HG03175 (cell line): ENCODE measurements at regions not wholly inside any gene's neighbourhood (a gene's known extent, or its start where the extent isn't known, plus 50 kb on each side); places are given as distances from the start of the nearest gene placed in this dataset.
"Not testable (repeated sequence)": the region's sequence is repeated elsewhere in the genome, so short reads cannot be mapped to it uniquely, and the experiment has no call there.

ENCODE experiments used
- ATAC-seq: cut with Tn5 transposase; IDR thresholded peaks from one replicate; pipeline ENCODE4 v1.9.1; 2021; ENCODE audit warnings: mild to moderate bottlenecking, moderate library complexity; ENCODE audit not compliant: unreplicated experiment

DNA sequence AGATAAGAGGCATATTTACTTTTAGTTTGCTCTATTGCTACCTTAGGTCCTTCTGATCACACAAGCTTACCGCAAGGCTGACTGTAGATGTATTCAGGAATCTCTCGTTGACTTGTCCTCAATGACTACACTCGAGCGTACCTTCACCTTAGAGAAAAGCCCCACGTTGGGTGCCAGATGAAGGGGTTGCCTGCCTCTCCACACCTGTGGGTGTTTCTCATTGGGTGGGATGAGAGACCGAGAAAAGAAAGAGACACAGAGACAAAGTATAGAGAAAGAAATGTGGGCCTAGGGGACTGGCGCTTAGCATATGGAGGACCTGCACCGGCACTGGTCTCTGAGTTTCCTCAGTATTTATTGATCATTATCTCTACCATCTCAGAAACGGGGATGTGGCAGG lies 51.8 kb downstream of the ASCL4 start:
- ATAC-seq = no peak

DNA sequence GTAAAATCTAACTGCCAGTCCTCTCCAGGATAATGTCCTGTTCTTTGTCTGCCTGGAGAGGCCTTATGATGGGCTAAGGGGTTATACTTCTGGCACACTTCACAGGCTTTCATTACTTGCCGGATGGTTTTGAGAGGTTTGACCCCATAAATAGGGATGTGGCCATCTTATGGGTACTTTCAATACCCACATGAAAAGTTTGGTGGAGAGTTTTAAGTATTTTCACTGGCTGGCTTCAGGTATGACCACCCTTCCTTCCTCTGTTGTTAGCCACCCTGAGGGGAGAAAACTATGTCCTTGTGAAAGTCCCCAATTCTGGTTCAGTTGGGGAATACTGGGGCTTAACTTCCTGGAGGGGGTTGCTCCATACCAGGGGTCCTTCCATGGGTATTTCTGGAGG lies 54.8 kb downstream of the ASCL4 start:
- ATAC-seq = no peak

DNA sequence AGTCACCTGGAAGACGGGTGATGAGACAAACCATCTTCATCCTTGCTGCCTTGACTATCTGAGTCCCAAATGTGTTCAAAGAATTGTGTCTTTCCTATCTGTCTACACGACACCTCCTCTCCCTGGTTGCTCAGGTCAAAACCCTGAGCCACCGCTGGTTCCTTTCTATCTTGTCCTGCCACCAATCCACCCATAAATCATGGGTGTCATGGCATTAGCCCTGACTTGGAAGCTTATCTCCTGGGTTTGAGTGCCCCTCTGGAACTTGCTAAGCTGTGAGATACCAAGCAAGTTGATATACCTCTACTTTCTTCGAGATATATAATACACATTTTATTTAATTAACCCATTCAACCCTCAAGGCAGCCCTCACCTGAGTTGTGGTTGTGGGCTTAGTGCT lies 57.9 kb downstream of the ASCL4 start:
- no peak for ATAC-seq

DNA sequence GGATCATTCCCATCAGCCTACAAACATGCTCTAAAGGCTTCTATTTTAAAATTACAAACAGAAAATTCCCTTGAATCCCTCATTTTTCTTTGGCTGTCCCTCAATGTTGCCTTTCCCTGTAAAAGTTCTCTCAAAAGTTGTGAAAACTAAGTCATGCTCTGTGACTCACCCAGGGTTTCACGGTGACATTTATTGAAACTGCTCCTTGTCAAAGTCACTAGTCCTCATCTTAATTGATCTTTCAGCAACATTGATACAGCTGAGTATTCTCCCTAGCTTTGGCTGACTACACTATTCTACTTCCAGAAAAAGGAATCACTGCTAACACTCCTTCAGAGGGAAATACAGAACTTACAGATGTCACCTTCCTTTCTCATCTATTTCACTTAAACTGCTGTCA lies 65.7 kb downstream of the ASCL4 start:
- ATAC-seq = no peak

DNA sequence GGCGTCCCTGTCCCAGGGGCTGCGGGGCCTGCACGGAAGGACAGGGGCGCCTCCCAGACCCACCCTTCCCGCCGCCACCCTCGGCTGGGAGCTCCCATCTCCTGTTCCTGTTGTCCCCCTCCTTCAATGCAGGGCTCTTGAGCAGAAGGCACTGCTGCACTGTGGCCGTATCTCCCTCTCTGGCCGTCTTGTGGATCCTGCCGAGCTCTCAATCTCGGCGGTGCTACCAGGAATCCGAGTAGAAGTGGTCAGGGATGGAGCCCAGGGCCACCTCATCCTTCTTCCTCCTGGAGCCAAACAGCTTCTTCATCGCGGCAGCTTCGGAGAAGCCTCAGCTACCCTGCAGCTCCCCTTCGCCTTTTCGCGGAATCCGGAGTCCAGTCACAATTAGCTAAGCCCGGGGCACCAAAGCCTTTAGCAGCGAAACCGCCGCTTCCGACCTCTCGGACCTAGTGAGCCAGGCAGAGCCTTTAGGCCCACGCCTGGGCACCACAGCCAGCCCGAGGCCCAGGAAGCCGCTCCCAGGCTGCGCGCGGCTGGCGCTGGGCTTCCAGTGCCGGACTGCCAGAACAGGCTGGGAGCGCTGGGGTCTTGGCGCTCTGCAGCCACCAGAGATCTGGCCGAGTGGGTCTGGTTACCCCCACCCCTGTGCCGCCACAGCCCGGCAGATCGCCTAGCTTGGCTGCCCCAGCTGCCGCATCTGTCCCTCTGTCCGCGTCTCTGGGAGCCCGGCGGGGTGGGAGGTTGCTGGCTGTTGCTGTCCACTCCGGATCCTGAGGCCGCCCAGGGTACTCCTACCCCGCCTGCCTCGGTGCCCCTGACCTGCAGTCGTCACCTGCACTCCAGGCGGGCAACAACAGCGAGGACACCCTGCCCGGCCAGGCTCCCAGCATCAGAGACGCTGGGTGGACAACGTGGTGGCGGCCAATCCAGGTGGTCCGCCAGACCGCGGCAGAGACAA lies 69.1 kb downstream of the ASCL4 start:
- ATAC-seq = no peak

GRCh38 chr12:107844312-107844921 lies 69.9 kb downstream of the ASCL4 start:
- no peak for ATAC-seq

DNA sequence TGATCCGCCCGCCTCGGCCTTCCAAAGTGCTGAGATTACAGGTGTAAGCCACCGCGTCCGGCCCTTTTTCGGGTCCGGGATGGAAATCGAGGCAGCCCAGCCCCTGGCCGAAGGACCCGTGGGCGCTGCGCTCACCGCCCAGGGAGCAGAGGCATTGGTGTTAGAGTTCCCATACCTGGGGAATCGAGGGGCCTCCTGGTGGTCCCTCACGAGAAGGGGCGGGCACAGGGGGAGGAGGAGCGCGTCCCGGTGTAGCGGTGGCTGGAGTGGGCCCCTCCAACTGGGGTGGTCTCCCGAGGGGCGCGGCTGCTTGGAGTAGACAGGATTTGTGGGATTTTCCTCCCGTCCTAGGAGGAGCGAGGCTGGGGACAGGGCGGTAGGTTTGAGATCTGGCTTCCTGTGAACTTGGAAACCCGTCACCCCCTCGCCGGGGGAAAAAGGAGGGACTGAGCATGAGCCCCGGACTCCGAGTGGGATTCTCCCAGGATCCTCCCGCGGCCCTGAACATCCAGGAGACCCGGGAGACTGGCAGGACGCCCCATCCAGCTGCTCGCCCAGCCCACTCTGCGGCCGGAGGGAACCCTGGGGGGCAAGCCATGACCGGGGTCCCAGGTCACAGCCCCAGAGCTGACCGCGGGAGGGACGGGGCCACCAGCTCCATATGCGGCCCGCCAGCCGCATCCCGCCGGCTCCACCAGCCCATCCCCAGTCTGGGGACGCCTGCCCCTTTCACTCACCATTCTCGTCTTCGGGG lies 70.9 kb downstream of the ASCL4 start:
- ATAC-seq = no peak

DNA sequence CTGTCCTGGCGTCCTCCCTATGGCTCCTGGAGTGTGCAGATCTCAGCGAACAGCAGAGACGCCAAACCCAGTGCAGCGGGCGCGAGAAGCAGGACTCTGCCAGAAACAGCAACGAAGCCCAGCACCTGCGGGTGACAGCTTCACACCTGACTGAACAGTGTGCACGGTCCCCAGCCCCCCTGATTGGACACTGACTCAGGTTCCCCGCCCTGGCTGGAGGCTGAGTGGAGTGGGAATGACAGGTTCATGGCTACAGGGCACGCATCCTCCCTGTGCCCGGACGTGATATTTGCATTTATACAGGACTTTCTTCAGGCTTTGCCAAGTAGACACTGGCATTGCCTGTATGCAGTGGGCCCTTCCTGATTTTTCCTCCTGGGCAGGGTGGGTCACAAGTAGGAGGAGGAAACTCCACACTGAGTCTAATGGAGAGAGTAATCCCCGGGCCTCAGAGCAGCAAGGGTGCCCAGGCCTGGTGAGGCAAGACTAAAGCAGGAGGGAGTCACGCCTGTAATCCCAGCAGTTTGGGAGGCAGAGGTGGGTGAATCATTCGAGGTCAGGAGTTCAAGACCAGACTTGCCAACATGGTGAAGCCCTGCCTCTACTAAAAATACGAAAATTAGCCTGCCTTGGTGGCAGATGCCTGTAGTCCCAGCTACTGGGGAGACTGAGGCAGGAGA lies 71.6 kb downstream of the ASCL4 start:
- no peak for ATAC-seq

- ATAC-seq = no peak
Observed at GRCh38 chr12:107847430-107847829, 72.9 kb downstream of the ASCL4 start.

- no peak for ATAC-seq
Observed at GRCh38 chr12:107847830-107848229, 73.3 kb downstream of the ASCL4 start.

DNA sequence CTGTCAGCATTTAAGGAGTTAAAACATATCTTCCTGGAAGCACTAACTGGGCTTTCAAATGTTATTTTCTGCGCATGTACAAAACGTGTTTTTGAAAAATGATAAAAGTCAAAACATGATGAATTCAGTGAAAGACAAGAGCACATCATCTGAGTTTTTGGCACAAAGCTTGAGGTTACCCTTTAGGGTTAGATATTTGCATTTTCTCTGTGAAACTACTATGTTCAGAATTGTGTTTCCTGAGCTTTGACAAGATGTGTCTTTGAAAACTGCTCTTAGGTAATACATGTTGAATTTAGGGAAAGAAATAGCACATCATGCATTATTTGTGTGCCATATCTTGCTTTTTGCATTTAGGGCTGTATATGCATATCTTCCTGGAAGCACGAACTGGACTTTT lies 79.0 kb downstream of the ASCL4 start:
- ATAC-seq = no peak

GRCh38 chr12:107855471-107855870 lies 81.0 kb downstream of the ASCL4 start:
- ATAC-seq = no peak

DNA sequence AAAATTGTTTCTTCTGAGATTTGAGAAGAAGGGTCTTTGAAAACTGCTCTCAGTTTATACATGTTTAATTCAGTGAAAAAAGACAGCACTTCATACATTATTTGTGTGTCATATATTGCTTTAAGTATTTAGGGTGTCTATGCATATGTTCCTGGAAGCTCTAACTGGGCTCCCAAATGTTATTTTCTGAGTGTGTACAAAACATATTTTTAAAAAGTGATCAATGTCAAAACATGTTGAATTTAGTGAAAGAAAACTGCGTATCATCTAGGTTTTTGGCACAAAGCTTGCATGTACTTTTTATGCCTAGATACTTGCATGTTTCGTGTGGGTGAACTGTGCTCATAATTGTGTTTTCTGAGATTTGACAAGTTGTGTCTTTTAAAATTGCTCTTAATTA lies 81.6 kb downstream of the ASCL4 start:
- no peak for ATAC-seq

- no peak for ATAC-seq
Observed at GRCh38 chr12:107857191-107857590, 82.7 kb downstream of the ASCL4 start.

DNA sequence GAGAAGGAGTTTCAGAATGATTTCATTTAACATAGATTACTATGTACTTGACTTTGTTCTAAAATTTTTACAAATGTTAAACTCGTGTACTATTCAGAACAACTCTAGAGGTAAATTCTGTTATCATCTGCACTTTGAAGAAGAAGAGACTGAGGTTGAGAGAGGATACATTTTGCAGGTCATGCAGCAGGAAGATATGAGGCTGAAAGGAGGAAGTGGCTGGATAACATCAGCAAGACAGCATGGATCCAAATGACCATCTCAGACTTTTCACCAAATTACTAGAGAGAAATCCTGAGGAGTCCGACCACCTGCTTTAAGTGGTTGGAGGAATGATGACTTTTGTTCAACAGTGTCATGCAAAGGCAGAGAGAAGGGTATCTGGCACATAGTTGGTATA lies 84.9 kb downstream of the ASCL4 start:
- no peak for ATAC-seq

- ATAC-seq = no peak
Observed at GRCh38 chr12:107864235-107864634, 89.7 kb downstream of the ASCL4 start.

DNA sequence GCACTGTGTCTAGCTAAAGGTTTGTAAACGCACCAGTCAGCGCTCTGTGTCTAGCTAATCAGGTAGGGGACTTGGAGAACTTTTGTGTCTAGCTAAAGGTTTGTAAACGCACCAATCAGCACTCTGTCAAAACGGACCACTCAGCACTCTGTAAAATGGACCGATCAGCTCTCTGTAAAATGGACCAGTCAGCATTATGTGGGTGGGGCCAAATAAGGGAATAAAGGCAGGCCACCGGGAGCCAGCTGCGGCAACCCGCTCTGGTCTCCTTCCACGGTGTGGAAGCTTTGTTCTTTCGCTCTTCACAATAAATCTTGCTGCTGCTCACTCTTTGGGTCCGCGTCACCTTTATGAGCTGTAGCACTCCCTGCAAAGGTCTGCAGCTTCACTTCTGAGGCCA lies 90.2 kb downstream of the ASCL4 start:
- ATAC-seq = not testable (repeated sequence)

GRCh38 chr12:107873223-107873622 lies 98.7 kb downstream of the ASCL4 start:
- no peak for ATAC-seq

DNA sequence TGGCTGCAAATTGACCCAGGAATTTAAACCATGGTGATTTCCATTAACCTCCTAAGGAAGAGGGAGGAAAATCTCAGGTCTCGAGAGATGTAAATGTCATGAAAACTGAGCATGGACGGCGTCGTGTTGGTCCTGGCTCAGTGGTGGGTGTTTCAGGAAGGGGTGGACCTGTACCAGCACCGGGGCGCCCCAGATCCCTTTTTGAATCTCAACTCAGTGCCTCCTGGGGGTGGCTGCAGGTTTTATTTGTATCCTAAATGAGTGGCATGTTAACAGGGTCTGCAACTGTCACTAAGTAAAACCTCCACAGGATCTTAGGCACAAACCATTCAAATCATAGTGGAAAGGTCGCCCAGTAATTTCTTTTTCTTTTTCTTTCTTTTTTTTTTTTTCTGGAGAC lies 101.3 kb downstream of the ASCL4 start:
- ATAC-seq = no peak

- ATAC-seq = peak; percentile 52
Observed at GRCh38 chr12:107884769-107885694, 110.5 kb downstream of the ASCL4 start.
